ENCODE measurements at regions not wholly inside any gene's neighbourhood (a gene's known extent, or its start where the extent isn't known, plus 50 kb on each side); places are given as distances from the start of the nearest gene placed in this dataset.
A peak's percentile ranks its signal among the peaks of the same experiment; 100 is the strongest.

GRCh38 chr1:219753914-219754313 lies 141.0 kb upstream of the ZC3H11B start:
- Histone ChIP-seq H3K9ac (ENCODE audit: low read depth, low read length) (no peak overlapping the region), H3K18ac (ENCODE audit: low read depth, low read length) (no peak overlapping the region), H3K4ac (ENCODE audit: low read depth, low read length) (no peak overlapping the region), H4K5ac (ENCODE audit: low read depth, low read length) (no peak overlapping the region), H3K56ac (ENCODE audit: extremely low read depth, insufficient read depth, low read length) (no peak overlapping the region), H3K9me1 (ENCODE audit: insufficient read depth, low read length) (no peaks in the 10 kb centered on the region), H2AK9ac (replicated peaks; ENCODE audit: low read depth, low read length, poor library complexity) (no peak overlapping the region), H2BK120ac (ENCODE audit: low read depth, low read length) (no peak overlapping the region), H2BK20ac (ENCODE audit: low read depth, low read length) (no peak overlapping the region), H4K20me1 (ENCODE audit: insufficient read depth, low read length) (no peaks in the 10 kb centered on the region), H3K9me3 (ENCODE audit: control insufficient read depth, insufficient read depth, low read length) (no peaks in the 10 kb centered on the region), H3K36me3 (ENCODE audit: control insufficient read depth, insufficient read depth, low read length) (no peaks in the 10 kb centered on the region), H4K91ac (ENCODE audit: insufficient read depth, low read depth, low read length) (no peak overlapping the region), H3K23ac (ENCODE audit: low read depth, low read length) (no peak overlapping the region), H3K4me3 (ENCODE audit: insufficient read depth, low read depth, low read length) (no peak overlapping the region), H2AK5ac (ENCODE audit: low read depth, low read length) (no peak overlapping the region), H3K4me1 (ENCODE audit: control insufficient read depth, insufficient read depth, low read length) (no peaks in the 10 kb centered on the region), H2BK5ac (ENCODE audit: low read depth, low read length, poor library complexity, severe bottlenecking) (no peak overlapping the region), H3K27me3 (ENCODE audit: control insufficient read depth, insufficient read depth, low read length) (no peaks in the 10 kb centered on the region), H3K27ac (ENCODE audit: insufficient read depth, low read length) (no peak overlapping the region), H2AFZ (replicated peaks; ENCODE audit: low read length, poor library complexity) (no peak overlapping the region), H3K4me2 (ENCODE audit: low read depth, low read length) (no peak overlapping the region), H4K8ac (ENCODE audit: low read depth in 2 of 2, low read length in 2 of 2) (no peak overlapping the region), H2BK15ac (ENCODE audit: low read depth, low read length) (no peak overlapping the region), H3K14ac (replicated peaks; ENCODE audit: low read depth, low read length) (no peak overlapping the region), H3K79me1 (ENCODE audit: low read depth in 1 of 2, low read length in 2 of 2) (no peaks in the 10 kb centered on the region)
- intact Hi-C loops (cut with micrococcal nuclease) (no loop called here), in situ Hi-C loops (cut with MboI; ENCODE audit: low sequenced_read_pairs) (no loop called here), dilution Hi-C loops (cut with HindIII; ENCODE audit: low sequenced_read_pairs, unreplicated experiment) (no loop called here)
- ATAC-seq (ENCODE audit: low read depth) = 0 out of 2 replicates have a peak, but pooled peaks have one; percentile 27
- TF ChIP-seq RCOR1 (IDR thresholded peaks at IDR 0.05; ENCODE audit: insufficient replicate concordance, low read length) (no peak), FOS (IDR thresholded peaks at IDR 0.05; ENCODE audit: low read depth, low read length) (no peak), SMC3 (IDR thresholded peaks at IDR 0.05; ENCODE audit: low read depth, low read length) (no peak), MAFK (IDR thresholded peaks at IDR 0.05; ENCODE audit: low read depth, low read length) (no peak), MAZ (IDR thresholded peaks at IDR 0.05; ENCODE audit: borderline replicate concordance, low read depth, low read length) (no peak)
- TF ChIP-seq, protein P1, sequence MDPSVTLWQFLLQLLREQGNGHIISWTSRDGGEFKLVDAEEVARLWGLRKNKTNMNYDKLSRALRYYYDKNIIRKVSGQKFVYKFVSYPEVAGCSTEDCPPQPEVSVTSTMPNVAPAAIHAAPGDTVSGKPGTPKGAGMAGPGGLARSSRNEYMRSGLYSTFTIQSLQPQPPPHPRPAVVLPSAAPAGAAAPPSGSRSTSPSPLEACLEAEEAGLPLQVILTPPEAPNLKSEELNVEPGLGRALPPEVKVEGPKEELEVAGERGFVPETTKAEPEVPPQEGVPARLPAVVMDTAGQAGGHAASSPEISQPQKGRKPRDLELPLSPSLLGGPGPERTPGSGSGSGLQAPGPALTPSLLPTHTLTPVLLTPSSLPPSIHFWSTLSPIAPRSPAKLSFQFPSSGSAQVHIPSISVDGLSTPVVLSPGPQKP (IDR thresholded peaks at IDR 0.05; ENCODE audit: borderline replicate concordance, low read depth, low read length) = no peak
- no TSS peak for BruUV-seq (replicated peaks)
- POLR2A ChIA-PET (ENCODE audit: unreplicated experiment) = no interaction called here
- WGBS, 2 experiments (ENCODE audit: extremely low coverage in 2 of 2, insufficient read length in 1 of 2) = no CpG with 5 or more reads among the region's 4 CpGs
- CTCF ChIA-PET = no interaction called here
- no peak for DNase-seq
